ENCODE measurements at regions not wholly inside any gene's neighbourhood (a gene's known extent, or its start where the extent isn't known, plus 50 kb on each side); places are given as distances from the start of the nearest gene placed in this dataset.

DNA sequence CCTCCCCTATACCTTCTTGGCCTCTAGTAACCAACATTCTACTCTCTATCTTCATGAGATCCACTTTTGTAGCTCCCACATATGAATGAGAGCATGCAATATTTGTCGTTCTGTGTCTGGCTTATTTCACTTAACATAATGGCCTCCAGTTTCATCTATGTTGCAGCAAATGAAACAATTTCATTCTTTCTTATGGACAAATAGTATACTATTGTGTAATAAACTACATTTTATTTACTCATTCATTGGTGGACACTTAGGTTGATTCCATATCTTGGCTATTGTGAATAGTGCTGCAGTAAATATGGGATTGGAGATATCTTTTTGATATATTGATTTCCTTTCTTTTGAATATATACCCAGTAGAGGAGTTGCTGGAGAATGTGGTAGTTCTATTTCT is 151.1 kb downstream of the JRKL start:
- Histone ChIP-seq H3K4me1 (ENCODE audit: control insufficient read depth, insufficient read depth, low read length) (no peaks in the 10 kb centered on the region), H3K4me2 (ENCODE audit: control insufficient read depth, insufficient read depth) (no peak overlapping the region), H3K4me3 (no peak overlapping the region), H2AFZ (ENCODE audit: control insufficient read depth, low read depth, low read length) (no peak overlapping the region), H3K79me2 (ENCODE audit: control insufficient read depth, insufficient read depth, low read length) (no peaks in the 10 kb centered on the region), H3K9ac (ENCODE audit: control insufficient read depth, insufficient read depth, low read length) (no peak overlapping the region), H3K27ac (ENCODE audit: control insufficient read depth, insufficient read depth) (no peak overlapping the region), H3K36me3 (ENCODE audit: control insufficient read depth in 2 of 2, insufficient read depth in 2 of 2, low read length in 1 of 2) (no peaks in the 10 kb centered on the region), H3K9me3 (replicated peaks; ENCODE audit: control insufficient read depth, insufficient read depth, low read length) (no peaks in the 10 kb centered on the region), H4K20me1 (ENCODE audit: control insufficient read depth, insufficient read depth) (no peaks in the 10 kb centered on the region), H3K27me3 (replicated peaks in 1 of 2; ENCODE audit: control insufficient read depth in 2 of 2, insufficient read depth in 2 of 2, low read length in 1 of 2) (no peaks in the 10 kb centered on the region)
- CTCF ChIA-PET = no interaction called here
- in situ Hi-C loops (cut with MboI) = no loop called here
- TF ChIP-seq, protein P1, sequence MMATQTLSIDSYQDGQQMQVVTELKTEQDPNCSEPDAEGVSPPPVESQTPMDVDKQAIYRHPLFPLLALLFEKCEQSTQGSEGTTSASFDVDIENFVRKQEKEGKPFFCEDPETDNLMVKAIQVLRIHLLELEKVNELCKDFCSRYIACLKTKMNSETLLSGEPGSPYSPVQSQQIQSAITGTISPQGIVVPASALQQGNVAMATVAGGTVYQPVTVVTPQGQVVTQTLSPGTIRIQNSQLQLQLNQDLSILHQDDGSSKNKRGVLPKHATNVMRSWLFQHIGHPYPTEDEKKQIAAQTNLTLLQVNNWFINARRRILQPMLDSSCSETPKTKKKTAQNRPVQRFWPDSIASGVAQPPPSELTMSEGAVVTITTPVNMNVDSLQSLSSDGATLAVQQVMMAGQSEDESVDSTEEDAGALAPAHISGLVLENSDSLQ (IDR thresholded peaks at IDR 0.05) = no peak
- TF ChIP-seq ZSCAN29 (IDR thresholded peaks at IDR 0.05) (no peak), LARP7 (IDR thresholded peaks at IDR 0.05) (no peak)
- FAIRE-seq (no peak), DNase-seq (ENCODE audit: low read depth, low spot score) (no peak), ATAC-seq (no peak)
- intact Hi-C loops (cut with micrococcal nuclease; ENCODE audit: unreplicated experiment) = no loop called here
- POLR2A ChIA-PET = no interaction called here
- WGBS (ENCODE audit: insufficient coverage, insufficient replicate concordance, low lambda C conversion rate, missing lambda C conversion rate) = 30% methylated on average over 1 of the region's 1 CpG
- SMC1A ChIA-PET (ENCODE audit: uncharacterized antibody, unreplicated experiment) = no interaction called here
- no TSS peak for BruUV-seq (replicated peaks)
- RAD21 ChIA-PET (ENCODE audit: unreplicated experiment) = no interaction called here

DNA sequence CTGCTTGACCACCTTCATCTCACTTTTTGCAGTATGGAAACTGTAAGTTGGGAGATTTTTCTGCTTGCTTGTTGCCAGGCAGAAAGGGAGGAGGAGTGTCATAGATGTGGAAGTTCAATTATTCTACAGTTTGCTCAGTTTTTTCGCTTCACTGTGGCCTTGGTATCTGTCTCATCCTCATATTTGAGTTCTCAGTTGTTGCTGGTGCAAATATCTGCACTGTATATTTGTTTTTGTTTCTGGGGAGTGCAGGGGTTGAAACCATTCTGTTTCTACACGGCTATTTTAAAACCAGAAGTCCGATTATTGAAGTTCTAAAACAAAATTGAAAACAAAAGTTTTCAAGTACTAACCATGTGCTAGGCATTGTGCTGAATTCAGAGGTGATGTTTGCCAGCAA is 153.4 kb downstream of the JRKL start:
- SMC1A ChIA-PET (ENCODE audit: uncharacterized antibody, unreplicated experiment) = interaction anchor here (1.5 kb wide), 1 partner anchor 11 kb away, joined by 3 read pairs; no protein-coding TSS in a partner anchor
- H3K4me1 ChIP-seq (ENCODE audit: control insufficient read depth, insufficient read depth, low read length) = no peaks in the 10 kb centered on the region
- FAIRE-seq (no peak), DNase-seq (ENCODE audit: low read depth, low spot score) (no peak), ATAC-seq (no peak)
- H3K9me3 ChIP-seq (replicated peaks; ENCODE audit: control insufficient read depth, insufficient read depth, low read length) = no peaks in the 10 kb centered on the region
- intact Hi-C loops (cut with micrococcal nuclease; ENCODE audit: unreplicated experiment) (no loop called here), in situ Hi-C loops (cut with MboI) (no loop called here)
- no peaks in the 10 kb centered on the region for H3K79me2 ChIP-seq (ENCODE audit: control insufficient read depth, insufficient read depth, low read length)
- POLR2A ChIA-PET = no interaction called here
- H4K20me1 ChIP-seq (ENCODE audit: control insufficient read depth, insufficient read depth) = no peaks in the 10 kb centered on the region
- no peak overlapping the region for H2AFZ ChIP-seq (ENCODE audit: control insufficient read depth, low read depth, low read length)
- CTCF ChIA-PET = no interaction called here
- no peaks in the 10 kb centered on the region for H3K27me3 ChIP-seq (replicated peaks in 1 of 2; ENCODE audit: control insufficient read depth in 2 of 2, insufficient read depth in 2 of 2, low read length in 1 of 2)
- 10% methylated on average over 3 of the region's 3 CpGs for WGBS (ENCODE audit: insufficient coverage, insufficient replicate concordance, low lambda C conversion rate, missing lambda C conversion rate)
- BruUV-seq (replicated peaks) = no TSS peak
- no peaks in the 10 kb centered on the region for H3K36me3 ChIP-seq (ENCODE audit: control insufficient read depth in 2 of 2, insufficient read depth in 2 of 2, low read length in 1 of 2)
- H3K4me2 ChIP-seq (ENCODE audit: control insufficient read depth, insufficient read depth) = no peak overlapping the region
- no peak overlapping the region for H3K9ac ChIP-seq (ENCODE audit: control insufficient read depth, insufficient read depth, low read length)
- H3K27ac ChIP-seq (ENCODE audit: control insufficient read depth, insufficient read depth) = no peak overlapping the region
- TF ChIP-seq FOS (IDR thresholded peaks at IDR 0.05; ENCODE audit: borderline replicate concordance, extremely low read depth, insufficient read length) (no peak), YBX1 (IDR thresholded peaks at IDR 0.05) (no peak), BHLHE40 (IDR thresholded peaks at IDR 0.05; ENCODE audit: borderline replicate concordance in 1 of 2, low read depth in 2 of 2, low read length in 1 of 2) (no peak)
- TF ChIP-seq, protein P2, sequence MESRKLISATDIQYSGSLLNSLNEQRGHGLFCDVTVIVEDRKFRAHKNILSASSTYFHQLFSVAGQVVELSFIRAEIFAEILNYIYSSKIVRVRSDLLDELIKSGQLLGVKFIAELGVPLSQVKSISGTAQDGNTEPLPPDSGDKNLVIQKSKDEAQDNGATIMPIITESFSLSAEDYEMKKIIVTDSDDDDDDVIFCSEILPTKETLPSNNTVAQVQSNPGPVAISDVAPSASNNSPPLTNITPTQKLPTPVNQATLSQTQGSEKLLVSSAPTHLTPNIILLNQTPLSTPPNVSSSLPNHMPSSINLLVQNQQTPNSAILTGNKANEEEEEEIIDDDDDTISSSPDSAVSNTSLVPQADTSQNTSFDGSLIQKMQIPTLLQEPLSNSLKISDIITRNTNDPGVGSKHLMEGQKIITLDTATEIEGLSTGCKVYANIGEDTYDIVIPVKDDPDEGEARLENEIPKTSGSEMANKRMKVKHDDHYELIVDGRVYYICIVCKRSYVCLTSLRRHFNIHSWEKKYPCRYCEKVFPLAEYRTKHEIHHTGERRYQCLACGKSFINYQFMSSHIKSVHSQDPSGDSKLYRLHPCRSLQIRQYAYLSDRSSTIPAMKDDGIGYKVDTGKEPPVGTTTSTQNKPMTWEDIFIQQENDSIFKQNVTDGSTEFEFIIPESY (IDR thresholded peaks at IDR 0.05) = no peak
- TF ChIP-seq, protein P3, sequence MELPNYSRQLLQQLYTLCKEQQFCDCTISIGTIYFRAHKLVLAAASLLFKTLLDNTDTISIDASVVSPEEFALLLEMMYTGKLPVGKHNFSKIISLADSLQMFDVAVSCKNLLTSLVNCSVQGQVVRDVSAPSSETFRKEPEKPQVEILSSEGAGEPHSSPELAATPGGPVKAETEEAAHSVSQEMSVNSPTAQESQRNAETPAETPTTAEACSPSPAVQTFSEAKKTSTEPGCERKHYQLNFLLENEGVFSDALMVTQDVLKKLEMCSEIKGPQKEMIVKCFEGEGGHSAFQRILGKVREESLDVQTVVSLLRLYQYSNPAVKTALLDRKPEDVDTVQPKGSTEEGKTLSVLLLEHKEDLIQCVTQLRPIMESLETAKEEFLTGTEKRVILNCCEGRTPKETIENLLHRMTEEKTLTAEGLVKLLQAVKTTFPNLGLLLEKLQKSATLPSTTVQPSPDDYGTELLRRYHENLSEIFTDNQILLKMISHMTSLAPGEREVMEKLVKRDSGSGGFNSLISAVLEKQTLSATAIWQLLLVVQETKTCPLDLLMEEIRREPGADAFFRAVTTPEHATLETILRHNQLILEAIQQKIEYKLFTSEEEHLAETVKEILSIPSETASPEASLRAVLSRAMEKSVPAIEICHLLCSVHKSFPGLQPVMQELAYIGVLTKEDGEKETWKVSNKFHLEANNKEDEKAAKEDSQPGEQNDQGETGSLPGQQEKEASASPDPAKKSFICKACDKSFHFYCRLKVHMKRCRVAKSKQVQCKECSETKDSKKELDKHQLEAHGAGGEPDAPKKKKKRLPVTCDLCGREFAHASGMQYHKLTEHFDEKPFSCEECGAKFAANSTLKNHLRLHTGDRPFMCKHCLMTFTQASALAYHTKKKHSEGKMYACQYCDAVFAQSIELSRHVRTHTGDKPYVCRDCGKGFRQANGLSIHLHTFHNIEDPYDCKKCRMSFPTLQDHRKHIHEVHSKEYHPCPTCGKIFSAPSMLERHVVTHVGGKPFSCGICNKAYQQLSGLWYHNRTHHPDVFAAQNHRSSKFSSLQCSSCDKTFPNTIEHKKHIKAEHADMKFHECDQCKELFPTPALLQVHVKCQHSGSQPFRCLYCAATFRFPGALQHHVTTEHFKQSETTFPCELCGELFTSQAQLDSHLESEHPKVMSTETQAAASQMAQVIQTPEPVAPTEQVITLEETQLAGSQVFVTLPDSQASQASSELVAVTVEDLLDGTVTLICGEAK (IDR thresholded peaks at IDR 0.05; ENCODE audit: borderline replicate concordance) = no peak
- RAD21 ChIA-PET (ENCODE audit: unreplicated experiment) = no interaction called here
- H3K4me3 ChIP-seq = no peak overlapping the region

Measured in GM12878 (cell line).